PC-9 (cell line): ENCODE measurements at regions not wholly inside any gene's neighbourhood (a gene's known extent, or its start where the extent isn't known, plus 50 kb on each side); places are given as distances from the start of the nearest gene placed in this dataset.

Source experiments
- EZH2 ChIP-seq: fragments of 200-600 bp; sonication (generic); IDR thresholded peaks from 2 replicates; pipeline ENCODE4 v1.8.0; 2017; ENCODE audit warnings: antibody characterized with exemption, low read depth
- TF ChIP-seq, protein P1 (sequence below): fragments of 200-600 bp; sonication (generic); conservative IDR thresholded peaks from 2 replicates; pipeline ENCODE4 v1.6.1; 2017; ENCODE audit warnings: mixed run types, antibody characterized with exemption, mild to moderate bottlenecking, moderate library complexity

DNA sequence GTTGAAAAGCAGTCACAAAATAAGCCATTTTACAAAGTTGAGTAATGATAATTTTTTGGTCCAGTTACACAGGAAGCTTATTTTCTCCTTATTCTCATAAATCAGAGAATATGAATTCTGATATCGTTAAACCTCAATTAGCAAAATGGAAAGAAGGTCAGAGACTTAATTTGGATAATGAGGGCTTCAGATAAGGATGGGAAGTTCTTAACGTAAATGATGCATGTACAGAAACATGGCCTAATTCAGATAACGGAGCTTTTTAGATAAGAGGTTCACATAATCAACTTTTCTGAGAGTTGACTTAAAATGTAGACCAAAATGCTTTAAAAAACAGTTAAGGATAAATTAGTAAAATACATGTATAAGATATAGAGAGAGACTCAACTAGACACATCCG, 746.3 kb upstream of the SLC10A2 start:
- TF ChIP-seq EZH2 = no peak
- TF ChIP-seq, protein P1, sequence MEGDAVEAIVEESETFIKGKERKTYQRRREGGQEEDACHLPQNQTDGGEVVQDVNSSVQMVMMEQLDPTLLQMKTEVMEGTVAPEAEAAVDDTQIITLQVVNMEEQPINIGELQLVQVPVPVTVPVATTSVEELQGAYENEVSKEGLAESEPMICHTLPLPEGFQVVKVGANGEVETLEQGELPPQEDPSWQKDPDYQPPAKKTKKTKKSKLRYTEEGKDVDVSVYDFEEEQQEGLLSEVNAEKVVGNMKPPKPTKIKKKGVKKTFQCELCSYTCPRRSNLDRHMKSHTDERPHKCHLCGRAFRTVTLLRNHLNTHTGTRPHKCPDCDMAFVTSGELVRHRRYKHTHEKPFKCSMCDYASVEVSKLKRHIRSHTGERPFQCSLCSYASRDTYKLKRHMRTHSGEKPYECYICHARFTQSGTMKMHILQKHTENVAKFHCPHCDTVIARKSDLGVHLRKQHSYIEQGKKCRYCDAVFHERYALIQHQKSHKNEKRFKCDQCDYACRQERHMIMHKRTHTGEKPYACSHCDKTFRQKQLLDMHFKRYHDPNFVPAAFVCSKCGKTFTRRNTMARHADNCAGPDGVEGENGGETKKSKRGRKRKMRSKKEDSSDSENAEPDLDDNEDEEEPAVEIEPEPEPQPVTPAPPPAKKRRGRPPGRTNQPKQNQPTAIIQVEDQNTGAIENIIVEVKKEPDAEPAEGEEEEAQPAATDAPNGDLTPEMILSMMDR = no peak
